ENCODE measurements at regions not wholly inside any gene's neighbourhood (a gene's known extent, or its start where the extent isn't known, plus 50 kb on each side); places are given as distances from the start of the nearest gene placed in this dataset.
"Not testable (repeated sequence)": the region's sequence is repeated elsewhere in the genome, so short reads cannot be mapped to it uniquely, and the experiment has no call there.

DNA sequence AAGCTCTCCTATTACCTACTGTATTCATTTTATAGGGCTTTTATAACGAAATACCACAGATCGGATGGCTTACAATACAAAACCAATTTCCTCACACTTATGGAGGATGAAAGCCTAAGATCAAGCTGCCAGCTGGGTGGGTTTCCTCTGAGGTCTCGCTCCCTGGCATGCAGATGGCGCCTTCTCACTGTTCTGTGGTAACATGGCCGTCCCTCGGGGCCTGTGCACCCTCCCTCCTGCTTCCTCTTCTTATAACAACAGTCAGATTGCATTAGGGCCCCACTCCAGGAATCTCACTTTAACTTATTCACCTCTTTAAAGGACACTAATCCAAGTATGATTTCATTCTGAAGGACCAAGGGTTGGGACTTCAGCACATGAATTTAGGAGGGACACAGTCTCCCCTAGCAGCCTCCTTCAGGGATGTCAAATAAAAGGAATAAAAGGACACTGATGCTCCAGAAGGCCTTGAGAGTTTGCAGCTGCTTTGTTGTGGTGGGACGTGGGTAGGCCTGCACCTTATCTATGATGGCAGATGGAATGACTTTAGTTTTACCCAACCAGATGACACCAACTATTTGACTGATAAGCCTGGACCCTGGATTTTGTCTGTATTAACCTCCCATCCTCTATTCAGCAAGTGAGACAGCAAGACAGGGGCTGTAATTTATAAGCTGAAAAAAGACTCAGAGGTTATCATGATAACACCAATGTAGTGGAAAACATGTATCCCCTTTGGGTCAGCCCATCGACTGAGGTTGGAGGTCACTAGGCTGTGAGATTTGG, 455.3 kb downstream of the TMEM121 start:
- DNase-seq: not testable (repeated sequence)

GRCh38 chr14:105982664-105983063, 456.3 kb downstream of the TMEM121 start:
- DNase-seq: no peak

- no peak for DNase-seq
Observed at GRCh38 chr14:105986894-105987284, 460.5 kb downstream of the TMEM121 start.

DNA sequence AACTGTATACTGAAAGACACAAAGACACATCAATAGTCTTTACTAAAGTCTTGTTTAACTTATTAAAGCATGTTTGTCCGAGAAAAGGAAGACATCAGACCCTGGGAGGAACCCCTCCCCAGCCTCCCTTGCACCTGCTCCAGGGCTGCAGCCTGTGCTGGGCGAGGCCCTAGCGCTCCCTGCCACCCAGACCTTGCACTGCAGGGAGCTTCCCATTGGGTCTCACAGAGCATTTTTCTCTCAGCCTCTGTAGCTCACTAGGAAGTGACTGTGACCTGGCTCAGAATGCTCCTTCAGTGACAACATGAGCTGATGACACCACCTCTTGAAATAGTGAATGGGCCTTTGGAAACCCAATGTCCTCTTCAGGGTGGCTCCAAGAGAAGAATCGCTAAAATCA, 461.2 kb downstream of the TMEM121 start:
- no peak for DNase-seq

GRCh38 chr14:105989566-105990302, 463.4 kb downstream of the TMEM121 start:
- no peak for DNase-seq

GRCh38 chr14:105991677-105992076, 465.3 kb downstream of the TMEM121 start:
- not testable (repeated sequence) for DNase-seq

GRCh38 chr14:105993814-105994213, 467.4 kb downstream of the TMEM121 start:
- DNase-seq: no peak

GRCh38 chr14:105995011-105995710, 468.8 kb downstream of the TMEM121 start:
- not testable (repeated sequence) for DNase-seq

DNA sequence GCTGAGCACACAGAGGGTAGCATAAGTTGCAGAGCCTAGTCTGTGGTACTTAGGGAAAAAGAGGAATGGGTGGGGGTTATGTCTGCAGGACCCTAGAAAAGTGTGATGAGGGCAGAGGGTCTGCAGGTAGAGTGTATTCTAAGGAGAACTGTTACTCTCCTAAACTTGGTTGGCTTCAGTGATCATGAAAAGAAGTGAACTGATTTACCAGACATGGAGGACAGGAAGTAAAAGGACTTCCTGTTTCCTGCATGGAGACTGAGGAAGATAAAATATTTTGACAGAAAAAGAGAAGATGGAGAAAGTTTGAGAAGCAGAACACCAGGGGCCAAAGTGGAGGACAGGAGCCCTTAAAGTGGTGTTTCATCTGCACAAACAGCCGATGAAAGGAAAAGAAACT, 472.2 kb downstream of the TMEM121 start:
- not testable (repeated sequence) for DNase-seq

DNA sequence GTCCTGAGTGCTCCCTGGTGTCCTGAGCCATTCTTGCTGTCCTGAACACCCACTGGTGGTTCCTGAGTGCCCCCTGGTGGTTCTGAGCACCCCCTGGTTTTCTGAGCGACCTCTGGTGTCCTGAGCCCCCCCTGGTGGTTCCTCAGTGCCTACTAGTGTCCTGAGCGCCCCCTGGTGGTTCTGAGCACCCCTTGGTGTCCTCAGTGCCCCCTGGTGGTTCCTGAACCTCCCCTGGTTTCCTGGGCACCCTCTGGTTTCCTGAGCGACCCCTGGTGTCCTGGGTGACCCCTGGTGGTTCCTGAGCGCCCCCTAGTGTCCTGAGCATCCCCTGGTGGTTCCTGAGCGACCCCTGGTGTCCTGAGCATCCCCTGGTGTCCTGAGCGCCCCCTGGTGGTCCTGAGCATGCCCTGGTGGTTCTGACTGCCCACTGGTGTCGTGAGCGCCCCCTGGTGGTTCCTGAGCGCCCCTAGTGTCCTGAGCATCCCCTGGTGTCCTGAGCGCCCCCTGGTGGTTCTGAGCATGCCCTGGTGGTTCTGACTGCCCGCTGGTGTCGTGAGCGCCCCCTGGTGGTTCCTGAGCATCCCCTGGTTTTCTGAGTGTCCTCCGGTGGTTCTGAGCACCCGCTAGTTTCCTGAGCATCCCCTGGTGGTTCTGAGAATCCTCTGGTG, 473.1 kb downstream of the TMEM121 start:
- DNase-seq: no peak

DNA sequence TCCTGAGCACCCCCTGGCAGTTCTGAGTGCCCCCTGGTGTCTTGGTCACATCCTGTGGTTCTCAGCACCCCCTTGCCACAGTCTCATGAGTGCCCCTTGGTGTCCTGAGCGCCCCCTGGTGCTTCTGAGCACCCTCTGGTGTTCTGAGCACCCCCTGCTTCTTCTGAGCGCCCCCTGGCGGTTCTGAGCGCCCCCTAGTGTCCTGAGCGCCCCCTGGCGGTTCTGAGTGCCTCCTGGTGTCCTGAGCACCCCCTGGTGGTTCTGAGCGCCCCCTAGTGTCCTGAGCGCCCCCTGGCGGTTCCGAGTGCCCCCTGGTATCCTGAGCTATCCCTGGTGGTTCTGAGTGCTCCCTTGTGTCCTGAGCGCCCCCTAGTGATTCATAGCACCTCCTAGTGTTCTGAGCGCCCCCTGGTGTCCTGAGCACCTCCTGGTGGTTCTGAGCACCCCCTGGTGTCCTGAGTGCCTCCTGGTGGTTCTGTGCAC, 473.7 kb downstream of the TMEM121 start:
- DNase-seq: not testable (repeated sequence)

- not testable (repeated sequence) for DNase-seq
Observed at GRCh38 chr14:106001277-106001676, 474.9 kb downstream of the TMEM121 start.

- DNase-seq: no peak
Observed at GRCh38 chr14:106003351-106003750, 477.0 kb downstream of the TMEM121 start.

DNA sequence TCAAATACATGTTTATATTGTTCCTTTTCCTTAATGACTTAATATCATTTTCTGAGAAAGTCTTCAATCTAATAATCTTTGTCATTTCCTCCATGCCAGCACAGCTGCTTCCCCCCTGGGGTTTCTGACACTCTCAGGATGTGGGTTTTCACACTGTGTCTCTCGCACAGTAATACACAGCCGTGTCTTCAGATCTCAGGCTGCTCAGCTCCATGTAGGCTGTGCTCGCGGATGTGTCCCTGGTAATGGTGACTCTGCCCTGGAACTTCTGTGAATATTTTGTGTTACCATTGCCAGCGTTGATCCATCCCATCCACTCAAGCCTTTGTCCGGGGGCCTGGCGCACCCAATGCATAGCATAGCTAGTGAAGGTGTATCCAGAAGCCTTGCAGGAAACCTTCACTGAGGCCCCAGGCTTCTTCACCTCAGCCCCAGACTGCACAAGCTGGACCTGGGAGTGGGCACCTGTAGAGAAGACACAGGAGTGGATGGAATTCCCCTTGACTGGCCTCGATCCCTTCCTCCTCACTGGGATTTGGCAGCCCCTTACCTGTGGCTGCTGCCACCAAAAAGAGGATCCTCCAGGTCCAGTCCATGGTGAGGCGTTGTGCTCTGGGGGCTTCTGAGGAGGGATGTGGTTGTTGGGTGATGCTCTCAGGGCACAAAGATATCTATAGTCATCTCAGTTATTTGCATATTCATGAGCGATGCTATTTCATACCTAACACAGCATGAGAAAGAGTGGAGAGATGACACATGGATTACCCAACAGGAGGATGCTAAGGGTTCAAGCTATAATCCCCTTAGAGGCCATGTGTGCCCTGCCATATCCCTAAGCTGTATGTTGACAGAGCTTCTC, 478.8 kb downstream of the TMEM121 start:
- not testable (repeated sequence) for DNase-seq

GRCh38 chr14:106006043-106006442, 479.7 kb downstream of the TMEM121 start:
- not testable (repeated sequence) for DNase-seq

DNA sequence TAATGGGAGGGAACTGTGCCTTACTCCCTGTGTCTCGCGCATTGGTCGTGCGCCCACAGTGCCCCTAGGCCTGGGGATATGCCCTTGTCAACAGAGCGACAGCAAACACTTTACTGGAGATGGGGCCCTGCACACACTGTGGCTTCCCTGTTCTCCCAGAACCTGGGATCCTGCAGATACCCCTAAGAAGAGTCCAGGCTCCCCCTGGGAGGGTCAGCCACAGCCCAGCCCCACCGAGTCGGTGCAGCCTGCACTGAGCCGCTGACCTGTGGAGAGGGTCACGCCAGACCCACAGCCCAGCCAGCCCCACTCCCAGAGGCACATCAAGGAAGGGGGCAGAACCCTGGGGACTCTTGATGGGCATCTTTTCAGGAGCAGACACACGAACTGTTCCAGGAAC, 480.3 kb downstream of the TMEM121 start:
- DNase-seq: not testable (repeated sequence)

DNA sequence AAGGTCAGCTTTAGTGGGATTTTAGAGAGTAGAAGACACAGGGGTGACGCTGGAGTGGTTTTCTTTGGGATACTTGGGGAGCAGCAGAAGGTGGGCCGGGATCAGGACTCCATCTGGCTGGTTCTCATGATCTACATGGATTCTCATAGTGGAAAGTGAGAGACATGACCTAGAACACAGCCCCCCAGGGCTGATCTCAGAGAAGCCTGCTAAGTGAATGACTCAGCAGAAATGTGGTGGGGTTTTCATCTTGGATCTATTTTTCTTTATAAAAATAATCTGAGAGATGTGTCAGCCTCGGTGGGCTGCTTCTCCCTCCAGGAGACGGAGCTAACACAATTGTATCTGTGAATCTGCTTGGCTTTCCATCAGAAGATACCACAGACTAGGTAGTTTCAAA, 484.4 kb downstream of the TMEM121 start:
- no peak for DNase-seq

DNA sequence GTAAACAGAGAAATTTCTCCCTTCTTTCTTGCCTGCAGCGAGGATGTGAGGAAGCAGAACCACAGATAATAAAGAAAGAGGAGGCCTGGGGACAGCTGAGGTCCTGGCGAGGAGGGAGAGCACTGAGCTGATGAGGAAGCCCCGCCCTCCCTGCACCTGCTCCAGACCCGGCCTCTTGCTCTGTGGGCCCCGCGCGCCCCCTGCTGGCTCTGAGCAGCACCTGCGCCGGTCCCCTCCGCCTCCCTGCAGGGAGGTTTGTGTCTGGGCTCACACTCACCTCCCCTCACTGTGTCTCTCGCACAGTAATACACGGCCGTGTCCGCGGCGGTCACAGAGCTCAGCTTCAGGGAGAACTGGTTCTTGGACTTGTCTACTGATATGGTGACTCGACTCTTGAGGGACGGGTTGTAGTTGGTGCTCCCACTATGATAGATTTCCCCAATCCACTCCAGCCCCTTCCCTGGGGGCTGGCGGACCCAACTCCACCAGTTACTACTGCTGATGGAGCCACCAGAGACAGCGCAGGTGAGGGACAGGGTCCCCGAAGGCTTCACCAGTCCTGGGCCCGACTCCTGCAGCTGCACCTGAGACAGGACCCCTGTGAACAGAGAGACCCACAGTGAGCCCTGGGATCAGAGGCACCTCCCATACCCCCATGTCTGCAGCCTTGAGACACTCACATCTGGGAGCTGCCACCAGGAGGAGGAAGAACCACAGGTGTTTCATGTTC, 485.4 kb downstream of the TMEM121 start:
- not testable (repeated sequence) for DNase-seq

DNA sequence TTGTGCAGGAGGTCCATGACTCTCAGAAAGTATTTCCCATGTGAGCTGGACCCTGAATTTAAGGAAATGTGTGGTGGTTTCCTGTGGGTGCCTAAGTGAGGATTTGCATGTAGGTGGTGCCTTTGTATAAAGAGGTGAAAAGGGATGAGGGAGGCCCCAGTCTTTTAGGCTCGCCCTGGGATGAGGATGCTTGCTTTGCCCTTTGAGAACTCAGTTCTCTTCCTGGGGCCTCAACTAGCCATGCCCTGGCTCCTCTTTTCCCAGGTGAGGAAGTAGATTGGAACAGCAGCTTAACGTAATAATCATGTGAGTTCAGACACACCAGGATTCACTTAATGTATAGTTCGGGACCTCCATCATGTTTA, 486.0 kb downstream of the TMEM121 start:
- DNase-seq: not testable (repeated sequence)

DNA sequence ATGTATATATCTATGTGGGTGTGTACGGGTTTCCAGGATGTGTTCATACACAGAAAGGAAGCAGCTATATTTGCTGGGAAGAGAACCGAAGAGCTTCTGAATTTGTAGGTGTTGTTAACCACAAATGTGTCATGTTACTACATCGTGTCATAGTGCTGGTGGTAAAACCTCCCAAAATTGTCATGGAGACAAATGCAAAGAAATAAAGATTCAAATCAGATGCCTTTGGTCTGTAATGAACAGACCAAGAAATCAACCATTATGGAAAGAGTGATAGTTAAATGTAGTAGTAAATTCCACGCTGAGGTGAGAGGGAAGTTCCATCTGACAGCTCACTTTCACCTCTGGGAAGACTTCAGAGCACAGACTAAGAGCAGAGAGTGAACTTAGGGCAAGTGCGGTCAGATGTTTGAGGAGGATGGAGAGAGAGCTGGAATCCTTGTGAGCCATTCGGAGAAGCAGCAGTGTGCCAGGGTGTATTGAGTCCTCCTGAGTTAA, 487.5 kb downstream of the TMEM121 start:
- DNase-seq: no peak

GRCh38 chr14:106017952-106018351, 491.6 kb downstream of the TMEM121 start:
- not testable (repeated sequence) for DNase-seq

All from hippocampal formation (tissue), 2 donors.